H1 (cell line): ENCODE measurements at regions not wholly inside any gene's neighbourhood (a gene's known extent, or its start where the extent isn't known, plus 50 kb on each side); places are given as distances from the start of the nearest gene placed in this dataset.

ENCODE experiments used
- ASH2L ChIP-seq: fragments of 200-600, 300-600 bp; sonication (generic); IDR thresholded peaks from one replicate; pipeline ENCODE4 v1.7.1; 2017; ENCODE audit warnings: low read length
- GTF2F1 ChIP-seq: IDR thresholded peaks from 2 replicates; pipeline ENCODE4 v1.6.1; 2012; ENCODE audit warnings: low read depth, low read length, improper control_type of control experiment, borderline replicate concordance
- HDAC6 ChIP-seq: IDR thresholded peaks from one replicate; pipeline ENCODE4 v1.7.1; 2012; ENCODE audit warnings: low read depth, mild to moderate bottlenecking, inconsistent platforms, low read length, moderate library complexity
- KDM4A ChIP-seq: IDR thresholded peaks from one replicate; pipeline ENCODE4 v1.7.1; 2012; ENCODE audit warnings: low read depth, mild to moderate bottlenecking, moderate library complexity, low read length, inconsistent platforms; ENCODE audit not compliant: severe bottlenecking
- NANOG ChIP-seq: IDR thresholded peaks from 2 replicates; pipeline ENCODE4 v1.6.1; 2011; ENCODE audit warnings: low read length, low read depth, mild to moderate bottlenecking, inconsistent platforms; ENCODE audit not compliant: insufficient read depth, poor library complexity, severe bottlenecking
- RFX5 ChIP-seq: IDR thresholded peaks from 2 replicates; pipeline ENCODE4 v1.6.1; 2011; ENCODE audit warnings: low read depth, low read length, improper control_type of control experiment, borderline replicate concordance
- SIN3A ChIP-seq, 2 experiments: IDR thresholded peaks in 1 of 2; conservative IDR thresholded peaks in 1 of 2; 2 replicates each; pipeline ENCODE4 v1.6.1; 2011 to 2012; ENCODE audit warnings: low read length in 2 of 2, improper control_type of control experiment in 1 of 2, low read depth in 1 of 2, mild to moderate bottlenecking in 1 of 2
- SIRT6 ChIP-seq: IDR thresholded peaks from one replicate; pipeline ENCODE4 v1.7.1; 2012; ENCODE audit warnings: low read length, inconsistent platforms
- TCF12 ChIP-seq: IDR thresholded peaks from 2 replicates; pipeline ENCODE4 v1.6.1; 2011; ENCODE audit warnings: low read depth, mild to moderate bottlenecking, low read length
- TEAD4 ChIP-seq: IDR thresholded peaks from 2 replicates; pipeline ENCODE4 v1.6.1; 2012; ENCODE audit warnings: low read depth, low read length, inconsistent platforms, mixed read lengths
- TF ChIP-seq, protein P1 (sequence below): fragments of 300-600 bp; sonication (generic); IDR thresholded peaks from 2 replicates; pipeline ENCODE4 v1.7.1; 2012; ENCODE audit warnings: low read length, moderate library complexity, mild to moderate bottlenecking, inconsistent platforms; ENCODE audit not compliant: insufficient replicate concordance
- TF ChIP-seq, protein P2 (sequence below): IDR thresholded peaks from 2 replicates; pipeline ENCODE4 v1.6.1; 2011; ENCODE audit warnings: low read depth, mild to moderate bottlenecking, low read length; ENCODE audit not compliant: insufficient read depth

DNA sequence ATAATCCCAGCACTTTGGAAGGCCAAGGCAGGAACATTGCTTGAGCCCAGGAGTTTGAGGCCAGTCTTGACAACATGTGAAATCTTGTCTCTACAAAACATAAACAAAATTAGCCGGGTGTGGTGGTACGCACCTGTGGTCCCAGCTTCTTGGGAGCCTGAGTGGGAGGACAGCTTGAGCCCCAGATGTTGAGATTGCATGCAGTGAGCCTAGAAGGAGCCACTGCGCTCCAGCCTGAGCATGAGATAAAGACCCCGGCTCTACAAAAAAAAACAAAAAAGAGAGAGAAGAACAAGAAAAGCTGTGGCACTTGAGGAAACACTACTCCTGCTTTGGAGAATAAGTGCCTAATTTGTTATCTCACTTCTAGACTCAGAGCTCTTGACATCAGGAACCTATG lies 146.6 kb downstream of the GLUL start (continued):
- TF ChIP-seq, protein P1, sequence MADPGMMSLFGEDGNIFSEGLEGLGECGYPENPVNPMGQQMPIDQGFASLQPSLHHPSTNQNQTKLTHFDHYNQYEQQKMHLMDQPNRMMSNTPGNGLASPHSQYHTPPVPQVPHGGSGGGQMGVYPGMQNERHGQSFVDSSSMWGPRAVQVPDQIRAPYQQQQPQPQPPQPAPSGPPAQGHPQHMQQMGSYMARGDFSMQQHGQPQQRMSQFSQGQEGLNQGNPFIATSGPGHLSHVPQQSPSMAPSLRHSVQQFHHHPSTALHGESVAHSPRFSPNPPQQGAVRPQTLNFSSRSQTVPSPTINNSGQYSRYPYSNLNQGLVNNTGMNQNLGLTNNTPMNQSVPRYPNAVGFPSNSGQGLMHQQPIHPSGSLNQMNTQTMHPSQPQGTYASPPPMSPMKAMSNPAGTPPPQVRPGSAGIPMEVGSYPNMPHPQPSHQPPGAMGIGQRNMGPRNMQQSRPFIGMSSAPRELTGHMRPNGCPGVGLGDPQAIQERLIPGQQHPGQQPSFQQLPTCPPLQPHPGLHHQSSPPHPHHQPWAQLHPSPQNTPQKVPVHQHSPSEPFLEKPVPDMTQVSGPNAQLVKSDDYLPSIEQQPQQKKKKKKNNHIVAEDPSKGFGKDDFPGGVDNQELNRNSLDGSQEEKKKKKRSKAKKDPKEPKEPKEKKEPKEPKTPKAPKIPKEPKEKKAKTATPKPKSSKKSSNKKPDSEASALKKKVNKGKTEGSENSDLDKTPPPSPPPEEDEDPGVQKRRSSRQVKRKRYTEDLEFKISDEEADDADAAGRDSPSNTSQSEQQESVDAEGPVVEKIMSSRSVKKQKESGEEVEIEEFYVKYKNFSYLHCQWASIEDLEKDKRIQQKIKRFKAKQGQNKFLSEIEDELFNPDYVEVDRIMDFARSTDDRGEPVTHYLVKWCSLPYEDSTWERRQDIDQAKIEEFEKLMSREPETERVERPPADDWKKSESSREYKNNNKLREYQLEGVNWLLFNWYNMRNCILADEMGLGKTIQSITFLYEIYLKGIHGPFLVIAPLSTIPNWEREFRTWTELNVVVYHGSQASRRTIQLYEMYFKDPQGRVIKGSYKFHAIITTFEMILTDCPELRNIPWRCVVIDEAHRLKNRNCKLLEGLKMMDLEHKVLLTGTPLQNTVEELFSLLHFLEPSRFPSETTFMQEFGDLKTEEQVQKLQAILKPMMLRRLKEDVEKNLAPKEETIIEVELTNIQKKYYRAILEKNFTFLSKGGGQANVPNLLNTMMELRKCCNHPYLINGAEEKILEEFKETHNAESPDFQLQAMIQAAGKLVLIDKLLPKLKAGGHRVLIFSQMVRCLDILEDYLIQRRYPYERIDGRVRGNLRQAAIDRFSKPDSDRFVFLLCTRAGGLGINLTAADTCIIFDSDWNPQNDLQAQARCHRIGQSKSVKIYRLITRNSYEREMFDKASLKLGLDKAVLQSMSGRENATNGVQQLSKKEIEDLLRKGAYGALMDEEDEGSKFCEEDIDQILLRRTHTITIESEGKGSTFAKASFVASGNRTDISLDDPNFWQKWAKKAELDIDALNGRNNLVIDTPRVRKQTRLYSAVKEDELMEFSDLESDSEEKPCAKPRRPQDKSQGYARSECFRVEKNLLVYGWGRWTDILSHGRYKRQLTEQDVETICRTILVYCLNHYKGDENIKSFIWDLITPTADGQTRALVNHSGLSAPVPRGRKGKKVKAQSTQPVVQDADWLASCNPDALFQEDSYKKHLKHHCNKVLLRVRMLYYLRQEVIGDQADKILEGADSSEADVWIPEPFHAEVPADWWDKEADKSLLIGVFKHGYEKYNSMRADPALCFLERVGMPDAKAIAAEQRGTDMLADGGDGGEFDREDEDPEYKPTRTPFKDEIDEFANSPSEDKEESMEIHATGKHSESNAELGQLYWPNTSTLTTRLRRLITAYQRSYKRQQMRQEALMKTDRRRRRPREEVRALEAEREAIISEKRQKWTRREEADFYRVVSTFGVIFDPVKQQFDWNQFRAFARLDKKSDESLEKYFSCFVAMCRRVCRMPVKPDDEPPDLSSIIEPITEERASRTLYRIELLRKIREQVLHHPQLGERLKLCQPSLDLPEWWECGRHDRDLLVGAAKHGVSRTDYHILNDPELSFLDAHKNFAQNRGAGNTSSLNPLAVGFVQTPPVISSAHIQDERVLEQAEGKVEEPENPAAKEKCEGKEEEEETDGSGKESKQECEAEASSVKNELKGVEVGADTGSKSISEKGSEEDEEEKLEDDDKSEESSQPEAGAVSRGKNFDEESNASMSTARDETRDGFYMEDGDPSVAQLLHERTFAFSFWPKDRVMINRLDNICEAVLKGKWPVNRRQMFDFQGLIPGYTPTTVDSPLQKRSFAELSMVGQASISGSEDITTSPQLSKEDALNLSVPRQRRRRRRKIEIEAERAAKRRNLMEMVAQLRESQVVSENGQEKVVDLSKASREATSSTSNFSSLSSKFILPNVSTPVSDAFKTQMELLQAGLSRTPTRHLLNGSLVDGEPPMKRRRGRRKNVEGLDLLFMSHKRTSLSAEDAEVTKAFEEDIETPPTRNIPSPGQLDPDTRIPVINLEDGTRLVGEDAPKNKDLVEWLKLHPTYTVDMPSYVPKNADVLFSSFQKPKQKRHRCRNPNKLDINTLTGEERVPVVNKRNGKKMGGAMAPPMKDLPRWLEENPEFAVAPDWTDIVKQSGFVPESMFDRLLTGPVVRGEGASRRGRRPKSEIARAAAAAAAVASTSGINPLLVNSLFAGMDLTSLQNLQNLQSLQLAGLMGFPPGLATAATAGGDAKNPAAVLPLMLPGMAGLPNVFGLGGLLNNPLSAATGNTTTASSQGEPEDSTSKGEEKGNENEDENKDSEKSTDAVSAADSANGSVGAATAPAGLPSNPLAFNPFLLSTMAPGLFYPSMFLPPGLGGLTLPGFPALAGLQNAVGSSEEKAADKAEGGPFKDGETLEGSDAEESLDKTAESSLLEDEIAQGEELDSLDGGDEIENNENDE: no peak
- TF ChIP-seq, protein P2, sequence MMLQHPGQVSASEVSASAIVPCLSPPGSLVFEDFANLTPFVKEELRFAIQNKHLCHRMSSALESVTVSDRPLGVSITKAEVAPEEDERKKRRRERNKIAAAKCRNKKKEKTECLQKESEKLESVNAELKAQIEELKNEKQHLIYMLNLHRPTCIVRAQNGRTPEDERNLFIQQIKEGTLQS: no peak
- TF ChIP-seq KDM4A (no peak), GTF2F1 (no peak), RFX5 (no peak), ASH2L (no peak), NANOG (no peak), TEAD4 (no peak), HDAC6 (no peak), SIRT6 (no peak), SIN3A (conservative IDR thresholded peaks at IDR 0.05 in 1 of 2, IDR thresholded peaks at IDR 0.05 in 1 of 2; ENCODE audit: low read depth in 1 of 2, low read length in 2 of 2) (no peak), TCF12 (no peak)
